Neural crest cell (in vitro differentiated cells): ENCODE measurements at regions not wholly inside any gene's neighbourhood (a gene's known extent, or its start where the extent isn't known, plus 50 kb on each side); places are given as distances from the start of the nearest gene placed in this dataset.
A peak's percentile ranks its signal among the peaks of the same experiment; 100 is the strongest.

ENCODE experiments used
- DNase-seq: peaks from one replicate; pipeline ENCODE4 v3.0.0; 2021; ENCODE audit warnings: low read depth, mixed read lengths, low spot score
- H3K27ac Mint-ChIP-seq: one replicate; pipeline ENCODE4 v1.8.0; 2021; ENCODE audit warnings: mild to moderate bottlenecking, mixed read lengths; ENCODE audit not compliant: unreplicated experiment
- H3K27me3 Mint-ChIP-seq: 2 replicates; pipeline ENCODE4 v1.8.0; 2021; ENCODE audit warnings: low read depth, mild to moderate bottlenecking, mixed read lengths
- H3K36me3 Mint-ChIP-seq: 2 replicates; pipeline ENCODE4 v1.8.0; 2021; ENCODE audit warnings: low read depth, mild to moderate bottlenecking, mixed read lengths
- H3K4me1 Mint-ChIP-seq: 2 replicates; pipeline ENCODE4 v1.8.0; 2021; ENCODE audit warnings: mixed read lengths
- H3K4me3 Mint-ChIP-seq: one replicate; pipeline ENCODE4 v1.8.0; 2021; ENCODE audit warnings: mild to moderate bottlenecking, mixed read lengths
- H3K9me3 Mint-ChIP-seq: 2 replicates; pipeline ENCODE4 v1.8.0; 2021; ENCODE audit warnings: mixed read lengths
- CTCF ChIP-seq: fragments of 200-600 bp; sonication (generic); conservative IDR thresholded peaks from 2 replicates; pipeline ENCODE4 v1.5.0; 2021; ENCODE audit warnings: antibody characterized with exemption, mild to moderate bottlenecking

- Mint-ChIP-seq H3K4me1 (no peaks in the 10 kb centered on the region), H3K4me3 (no peak overlapping the region), H3K27ac (no peak overlapping the region), H3K9me3 (no peaks in the 10 kb centered on the region), H3K27me3 (no peaks in the 10 kb centered on the region), H3K36me3 (no peaks in the 10 kb centered on the region)
- DNase-seq: peak; percentile 8
- TF ChIP-seq CTCF: peak; percentile 80
Observed at GRCh38 chr6:80605165-80605989, 498.9 kb downstream of the BCKDHB start.

- Mint-ChIP-seq H3K27me3 (no peaks in the 10 kb centered on the region), H3K4me3 (no peak overlapping the region), H3K4me1 (no peaks in the 10 kb centered on the region), H3K27ac (no peak overlapping the region), H3K9me3 (no peaks in the 10 kb centered on the region), H3K36me3 (no peaks in the 10 kb centered on the region)
- DNase-seq: no peak
- no peak for TF ChIP-seq CTCF
Observed at GRCh38 chr6:80603679-80604078, 497.2 kb downstream of the BCKDHB start.

- no peak for TF ChIP-seq CTCF
- Mint-ChIP-seq H3K4me3 (no peak overlapping the region), H3K27me3 (no peaks in the 10 kb centered on the region), H3K9me3 (peaks cover 3% of the 10 kb centered on the region), H3K36me3 (no peaks in the 10 kb centered on the region), H3K4me1 (no peaks in the 10 kb centered on the region), H3K27ac (no peak overlapping the region)
- no peak for DNase-seq
Observed at GRCh38 chr6:80594461-80594860, 488.0 kb downstream of the BCKDHB start.

GRCh38 chr6:80592436-80592835 is 486.0 kb downstream of the BCKDHB start:
- peaks cover 1% of the 10 kb centered on the region for H3K36me3 Mint-ChIP-seq
- H3K27me3 Mint-ChIP-seq: no peaks in the 10 kb centered on the region
- H3K4me3 Mint-ChIP-seq: no peak overlapping the region
- H3K27ac Mint-ChIP-seq: no peak overlapping the region
- no peaks in the 10 kb centered on the region for H3K4me1 Mint-ChIP-seq
- no peak for TF ChIP-seq CTCF
- peaks cover 8% of the 10 kb centered on the region for H3K9me3 Mint-ChIP-seq
- no peak for DNase-seq

GRCh38 chr6:80586242-80586641 is 479.8 kb downstream of the BCKDHB start:
- Mint-ChIP-seq H3K27me3 (no peaks in the 10 kb centered on the region), H3K27ac (no peak overlapping the region), H3K9me3 (peaks cover 21% of the 10 kb centered on the region), H3K36me3 (peaks cover 5% of the 10 kb centered on the region), H3K4me1 (no peaks in the 10 kb centered on the region), H3K4me3 (no peak overlapping the region)
- no peak for DNase-seq
- no peak for TF ChIP-seq CTCF
